Ovary (tissue), 3 donors: ENCODE measurements at regions not wholly inside any gene's neighbourhood (a gene's known extent, or its start where the extent isn't known, plus 50 kb on each side); places are given as distances from the start of the nearest gene placed in this dataset.

Source experiments
- EP300 ChIP-seq: sonication (generic); formaldehyde crosslinking; IDR thresholded peaks from one replicate; pipeline ENCODE4 v1.6.1; 2017; ENCODE audit warnings: antibody characterized with exemption
- POLR2A ChIP-seq: fragments of 450-650 bp; IDR thresholded peaks from one replicate; pipeline ENCODE4 v1.6.1; 2017; ENCODE audit warnings: antibody characterized with exemption, mild to moderate bottlenecking, moderate library complexity
- TF ChIP-seq, protein P1 (sequence below), 3 donors: fragments of 450-650 bp in 2 of 3; fragments of 200-600 bp in 1 of 3; IDR thresholded peaks; one replicate each; pipeline versions ENCODE4 v1.5.1 to v1.8.0; 2016 to 2022; ENCODE audit warnings: antibody characterized with exemption in 3 of 3, mild to moderate bottlenecking in 1 of 3
- donor health status: DM: no; HTN: no; CAD: no.

DNA sequence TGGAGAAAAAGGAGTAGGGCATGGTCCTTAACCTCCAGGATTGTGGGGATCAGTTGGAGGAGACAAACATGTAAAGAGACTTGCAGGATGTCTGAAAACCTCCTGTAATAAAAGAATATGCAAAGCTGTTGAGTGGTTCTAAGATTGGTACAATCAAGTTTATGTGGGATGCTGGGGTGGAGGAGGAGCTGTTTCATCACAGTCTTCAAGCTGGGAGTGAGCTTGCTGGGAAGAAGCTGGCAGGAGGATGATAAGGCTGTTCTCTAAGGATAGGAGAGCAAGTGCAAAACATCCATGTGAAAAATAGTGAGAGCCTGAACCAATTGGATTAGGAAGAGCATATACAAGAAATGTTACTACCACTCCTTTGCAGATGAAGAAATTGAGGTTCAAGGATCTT is 161.9 kb upstream of the CRIM1 start:
- TF ChIP-seq, protein P1, sequence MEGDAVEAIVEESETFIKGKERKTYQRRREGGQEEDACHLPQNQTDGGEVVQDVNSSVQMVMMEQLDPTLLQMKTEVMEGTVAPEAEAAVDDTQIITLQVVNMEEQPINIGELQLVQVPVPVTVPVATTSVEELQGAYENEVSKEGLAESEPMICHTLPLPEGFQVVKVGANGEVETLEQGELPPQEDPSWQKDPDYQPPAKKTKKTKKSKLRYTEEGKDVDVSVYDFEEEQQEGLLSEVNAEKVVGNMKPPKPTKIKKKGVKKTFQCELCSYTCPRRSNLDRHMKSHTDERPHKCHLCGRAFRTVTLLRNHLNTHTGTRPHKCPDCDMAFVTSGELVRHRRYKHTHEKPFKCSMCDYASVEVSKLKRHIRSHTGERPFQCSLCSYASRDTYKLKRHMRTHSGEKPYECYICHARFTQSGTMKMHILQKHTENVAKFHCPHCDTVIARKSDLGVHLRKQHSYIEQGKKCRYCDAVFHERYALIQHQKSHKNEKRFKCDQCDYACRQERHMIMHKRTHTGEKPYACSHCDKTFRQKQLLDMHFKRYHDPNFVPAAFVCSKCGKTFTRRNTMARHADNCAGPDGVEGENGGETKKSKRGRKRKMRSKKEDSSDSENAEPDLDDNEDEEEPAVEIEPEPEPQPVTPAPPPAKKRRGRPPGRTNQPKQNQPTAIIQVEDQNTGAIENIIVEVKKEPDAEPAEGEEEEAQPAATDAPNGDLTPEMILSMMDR (IDR thresholded peaks at IDR 0.05) = no peak
- TF ChIP-seq POLR2A (no peak), EP300 (no peak)
